ENCODE measurements at regions not wholly inside any gene's neighbourhood (a gene's known extent, or its start where the extent isn't known, plus 50 kb on each side); places are given as distances from the start of the nearest gene placed in this dataset.

DNA sequence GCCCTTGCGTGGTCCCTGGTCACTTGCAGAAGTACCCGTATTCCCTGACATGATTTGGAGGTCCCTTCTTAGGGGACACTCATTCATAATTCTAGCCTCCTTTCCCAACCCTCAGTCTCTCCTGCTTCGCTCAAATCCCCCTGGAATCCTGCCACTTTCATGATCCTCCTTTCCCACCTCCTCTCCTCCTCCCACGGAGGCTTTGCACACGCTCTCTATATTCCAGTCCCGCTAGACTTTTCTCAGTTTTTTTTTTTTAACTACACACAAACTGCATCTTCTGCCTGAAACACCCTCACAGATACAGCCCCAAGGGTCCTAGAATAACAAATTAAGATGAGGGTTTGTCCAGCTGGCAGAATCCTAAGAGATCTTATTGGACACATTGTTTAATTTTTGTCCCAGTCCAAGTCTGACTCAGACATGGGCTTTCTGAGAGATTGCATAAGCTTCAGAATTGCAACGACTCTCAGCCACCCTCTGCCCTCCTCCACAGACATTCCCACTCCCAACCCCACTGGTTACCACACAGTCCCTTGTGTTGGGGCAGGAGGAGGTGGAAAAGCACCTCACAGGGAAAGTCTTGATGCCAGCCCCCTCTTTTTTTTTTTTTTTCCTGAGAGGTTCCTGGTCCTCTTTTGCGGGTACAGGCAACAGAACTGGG, 739.5 kb upstream of the EEF2KMT start:
- CTCF ChIA-PET: no interaction called here
- intact Hi-C loops (cut with micrococcal nuclease): no loop called here
- H3K27me3 ChIP-seq (ENCODE audit: control insufficient read depth in 2 of 2, insufficient read depth in 2 of 2, low read length in 2 of 2): no peaks in the 10 kb centered on the region
- no peak overlapping the region for H3K4me2 ChIP-seq (ENCODE audit: insufficient read depth, low read length)
- H2AFZ ChIP-seq (ENCODE audit: low read depth, low read length): no peak overlapping the region
- POLR2A ChIA-PET: no interaction called here
- no peaks in the 10 kb centered on the region for H3K79me2 ChIP-seq (ENCODE audit: control insufficient read depth, insufficient read depth, low read length)
- dilution Hi-C loops (cut with MboI; ENCODE audit: extremely low pct_ligation_motif_present, low sequenced_read_pairs): no loop called here
- TF ChIP-seq, protein P1, sequence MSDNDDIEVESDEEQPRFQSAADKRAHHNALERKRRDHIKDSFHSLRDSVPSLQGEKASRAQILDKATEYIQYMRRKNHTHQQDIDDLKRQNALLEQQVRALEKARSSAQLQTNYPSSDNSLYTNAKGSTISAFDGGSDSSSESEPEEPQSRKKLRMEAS (IDR thresholded peaks at IDR 0.05; ENCODE audit: insufficient read depth, insufficient read length): no peak
- TF ChIP-seq FOS (IDR thresholded peaks at IDR 0.05; ENCODE audit: borderline replicate concordance, insufficient read depth, low read length): no peak
- TF ChIP-seq, protein P2, sequence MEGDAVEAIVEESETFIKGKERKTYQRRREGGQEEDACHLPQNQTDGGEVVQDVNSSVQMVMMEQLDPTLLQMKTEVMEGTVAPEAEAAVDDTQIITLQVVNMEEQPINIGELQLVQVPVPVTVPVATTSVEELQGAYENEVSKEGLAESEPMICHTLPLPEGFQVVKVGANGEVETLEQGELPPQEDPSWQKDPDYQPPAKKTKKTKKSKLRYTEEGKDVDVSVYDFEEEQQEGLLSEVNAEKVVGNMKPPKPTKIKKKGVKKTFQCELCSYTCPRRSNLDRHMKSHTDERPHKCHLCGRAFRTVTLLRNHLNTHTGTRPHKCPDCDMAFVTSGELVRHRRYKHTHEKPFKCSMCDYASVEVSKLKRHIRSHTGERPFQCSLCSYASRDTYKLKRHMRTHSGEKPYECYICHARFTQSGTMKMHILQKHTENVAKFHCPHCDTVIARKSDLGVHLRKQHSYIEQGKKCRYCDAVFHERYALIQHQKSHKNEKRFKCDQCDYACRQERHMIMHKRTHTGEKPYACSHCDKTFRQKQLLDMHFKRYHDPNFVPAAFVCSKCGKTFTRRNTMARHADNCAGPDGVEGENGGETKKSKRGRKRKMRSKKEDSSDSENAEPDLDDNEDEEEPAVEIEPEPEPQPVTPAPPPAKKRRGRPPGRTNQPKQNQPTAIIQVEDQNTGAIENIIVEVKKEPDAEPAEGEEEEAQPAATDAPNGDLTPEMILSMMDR (IDR thresholded peaks at IDR 0.05; ENCODE audit: extremely low read depth in 1 of 2, insufficient read depth in 1 of 2, low read depth in 1 of 2, low read length in 2 of 2): no peak
- TF ChIP-seq EZH2 (IDR thresholded peaks at IDR 0.05; ENCODE audit: borderline replicate concordance, low read depth, low read length, severe bottlenecking): no peak
- no peak for TF ChIP-seq JUN (IDR thresholded peaks at IDR 0.05; ENCODE audit: borderline replicate concordance, insufficient read depth, insufficient read length, low read depth)
- no peak for TF ChIP-seq GATA2 (IDR thresholded peaks at IDR 0.05; ENCODE audit: insufficient read depth, insufficient read length, low read depth, low read length)
- TF ChIP-seq MYC (IDR thresholded peaks at IDR 0.05; ENCODE audit: low read depth, low read length): no peak
- no peak for TF ChIP-seq POLR2A (IDR thresholded peaks at IDR 0.05; ENCODE audit: low read depth, low read length)
- TF ChIP-seq POLR2AphosphoS5 (IDR thresholded peaks at IDR 0.05; ENCODE audit: insufficient read depth, low read depth, low read length): no peak
- peaks cover 6% of the 10 kb centered on the region for H3K9me3 ChIP-seq (replicated peaks; ENCODE audit: control insufficient read depth, insufficient read depth, low read length)
- H4K20me1 ChIP-seq (replicated peaks; ENCODE audit: control insufficient read depth, extremely low read depth, insufficient read depth, low read length): no peaks in the 10 kb centered on the region
- no peaks in the 10 kb centered on the region for H3K9me1 ChIP-seq (replicated peaks; ENCODE audit: control insufficient read depth, extremely low read depth, insufficient read depth, low read length)
- H3K27ac ChIP-seq (ENCODE audit: insufficient read depth, low read depth, low read length): no peak overlapping the region
- H3K36me3 ChIP-seq (ENCODE audit: control insufficient read depth in 2 of 2, extremely low read depth in 1 of 2, insufficient read depth in 2 of 2, low read length in 2 of 2): no peaks in the 10 kb centered on the region
- no peaks in the 10 kb centered on the region for H3K4me1 ChIP-seq (ENCODE audit: control insufficient read depth, extremely low read depth, insufficient read depth, low read length)
- no peak overlapping the region for H3K9ac ChIP-seq (replicated peaks; ENCODE audit: extremely low read depth, insufficient read depth, low read length)
- DNase-seq (ENCODE audit: low read depth, low spot score): no peak
- no peak overlapping the region for H3K4me3 ChIP-seq (replicated peaks in 1 of 3; ENCODE audit: insufficient read depth in 1 of 3, low read depth in 1 of 3, low read length in 3 of 3)
- FAIRE-seq: no peak
- BruUV-seq (replicated peaks): no TSS peak
